SK-N-SH (cell line): ENCODE measurements at regions not wholly inside any gene's neighbourhood (a gene's known extent, or its start where the extent isn't known, plus 50 kb on each side); places are given as distances from the start of the nearest gene placed in this dataset.

Source experiments
- CTCF ChIA-PET: fragments of 300-600, 350-600 bp; formaldehyde crosslinking; extraction: SDS; loops from one replicate; lab custom pipeline; 2021; lab: Yijun Ruan, JAX
- POLR2A ChIA-PET: fragments of 350-600 bp; sonication (Branson Sonifier 250); formaldehyde crosslinking; extraction: SDS; loops from one replicate; lab custom pipeline; 2020; ENCODE audit warnings: antibody characterized with exemption, inconsistent platforms; lab: Yijun Ruan, JAX
- DNase-seq: peaks from one replicate; pipeline ENCODE4 v3.0.0; 2012
- H2AFZ ChIP-seq: fragments of 200-600 bp; sonication (generic); 2 replicates; pipeline ENCODE4 v1.8.1; 2016; ENCODE audit warnings: antibody characterized with exemption, mild to moderate bottlenecking, low read depth
- H3F3A ChIP-seq: fragments of 200-600 bp; sonication (generic); replicated peaks from 2 replicates; pipeline ENCODE3; 2016; ENCODE audit warnings: antibody characterized with exemption, mild to moderate bottlenecking; ENCODE audit not compliant: insufficient read depth
- H3K27ac ChIP-seq, 2 experiments: fragments of 200-500 bp in 1 of 2; fragments of 200-600 bp in 1 of 2; sonication (Bioruptor generic) in 1 of 2; sonication (generic), shearing (Covaris generic) in 1 of 2; 2 replicates each; pipeline versions ENCODE4 v1.5.1 to v1.6.1; 2014 to 2016; ENCODE audit warnings: low read depth in 2 of 2, inconsistent platforms in 1 of 2, low read length in 1 of 2, mild to moderate bottlenecking in 1 of 2, mixed read lengths in 1 of 2
- H3K27me3 ChIP-seq: fragments of 200-600 bp; sonication (generic), shearing (Covaris generic); 2 replicates; pipeline ENCODE4 v1.6.1; 2016; ENCODE audit warnings: mixed run types; ENCODE audit not compliant: insufficient read depth
- H3K36me3 ChIP-seq, 2 experiments: fragments of 200-500 bp in 1 of 2; fragments of 200-600 bp in 1 of 2; sonication (Bioruptor generic) in 1 of 2; sonication (generic) in 1 of 2; replicated peaks in 1 of 2; 2 replicates each; pipeline versions ENCODE3 to v1.5.1; 2014 to 2016; ENCODE audit warnings: low read length in 1 of 2, mild to moderate bottlenecking in 1 of 2; ENCODE audit not compliant: insufficient read depth in 2 of 2, control insufficient read depth in 1 of 2
- H3K4me1 ChIP-seq, 2 experiments: fragments of 200-500 bp in 1 of 2; fragments of 200-600 bp in 1 of 2; sonication (Bioruptor generic) in 1 of 2; sonication (generic), shearing (Covaris generic) in 1 of 2; 2 replicates each; pipeline versions ENCODE4 v1.5.1 to v1.6.1; 2014 to 2016; ENCODE audit warnings: low read depth in 1 of 2, low read length in 1 of 2, mixed run types in 1 of 2; ENCODE audit not compliant: insufficient read depth in 2 of 2, control insufficient read depth in 1 of 2
- H3K4me2 ChIP-seq: fragments of 200-600 bp; sonication (generic), shearing (Covaris generic); 2 replicates; pipeline ENCODE4 v1.6.1; 2017; ENCODE audit warnings: mixed run types
- H3K4me3 ChIP-seq, 2 experiments: fragments of 200-500 bp in 1 of 2; fragments of 200-600 bp in 1 of 2; sonication (Bioruptor generic) in 1 of 2; sonication (generic), shearing (Covaris generic) in 1 of 2; 2 replicates each; pipeline versions ENCODE4 v1.5.1 to v1.8.1; 2014 to 2016; ENCODE audit warnings: low read depth in 2 of 2, inconsistent platforms in 1 of 2, low read length in 1 of 2, mild to moderate bottlenecking in 1 of 2, mixed read lengths in 1 of 2, moderate library complexity in 1 of 2
- H3K79me2 ChIP-seq: fragments of 200-600 bp; sonication (generic); 2 replicates; pipeline ENCODE4 v1.8.1; 2017; ENCODE audit warnings: mild to moderate bottlenecking; ENCODE audit not compliant: insufficient read depth
- H3K9ac ChIP-seq: fragments of 200-600 bp; sonication (generic); 2 replicates; pipeline ENCODE4 v1.6.1; 2017; ENCODE audit warnings: mixed run types
- H3K9me2 ChIP-seq: fragments of 200-600 bp; sonication (generic); 2 replicates; pipeline ENCODE4 v1.6.1; 2017; ENCODE audit warnings: mixed run types
- H3K9me3 ChIP-seq: fragments of 200-600 bp; sonication (generic); 2 replicates; pipeline ENCODE4 v1.6.1; 2017; ENCODE audit warnings: mixed run types, mild to moderate bottlenecking, moderate library complexity
- H4K20me1 ChIP-seq: fragments of 200-600 bp; sonication (generic); 2 replicates; pipeline ENCODE4 v1.6.1; 2017; ENCODE audit warnings: mild to moderate bottlenecking, mixed run types; ENCODE audit not compliant: insufficient read depth
- ELF1 ChIP-seq: IDR thresholded peaks from 2 replicates; pipeline ENCODE4 v1.4.0; 2012
- EP300 ChIP-seq, 2 experiments: IDR thresholded peaks; 2 replicates each; pipeline versions ENCODE4 v1.4.0 to v1.6.1; 2012; ENCODE audit warnings: borderline replicate concordance in 1 of 2, low read depth in 1 of 2, low read length in 1 of 2
- FOSL2 ChIP-seq: IDR thresholded peaks from 2 replicates; pipeline ENCODE4 v1.4.0; 2012; ENCODE audit warnings: low read depth, mild to moderate bottlenecking, moderate library complexity, borderline replicate concordance
- GABPA ChIP-seq: IDR thresholded peaks from 2 replicates; pipeline ENCODE4 v1.4.0; 2012; ENCODE audit warnings: low read depth, mild to moderate bottlenecking
- GATA2 ChIP-seq: sonication (generic); formaldehyde crosslinking; IDR thresholded peaks from 2 replicates; pipeline ENCODE4 v1.5.0; 2020; ENCODE audit warnings: mild to moderate bottlenecking, missing genetic modification reagents
- MEF2A ChIP-seq: IDR thresholded peaks from 2 replicates; pipeline ENCODE4 v1.4.0; 2012; ENCODE audit warnings: low read depth, borderline replicate concordance
- NFIC ChIP-seq: IDR thresholded peaks from 2 replicates; pipeline ENCODE4 v1.4.0; 2012; ENCODE audit warnings: borderline replicate concordance
- NRF1 ChIP-seq: IDR thresholded peaks from 2 replicates; pipeline ENCODE4 v1.6.1; 2012; ENCODE audit warnings: low read depth, mild to moderate bottlenecking, low read length
- REST ChIP-seq: IDR thresholded peaks from 2 replicates; pipeline ENCODE4 v1.6.1; 2012; ENCODE audit warnings: mild to moderate bottlenecking, low read depth, low read length, moderate library complexity
- RFX5 ChIP-seq: IDR thresholded peaks from 2 replicates; pipeline ENCODE4 v1.6.1; 2012; ENCODE audit warnings: mild to moderate bottlenecking, improper control_type of control experiment, low read length
- SIN3A ChIP-seq: IDR thresholded peaks from 2 replicates; pipeline ENCODE4 v1.6.1; 2012; ENCODE audit warnings: low read depth, mild to moderate bottlenecking, low read length, moderate library complexity, borderline replicate concordance
- SMC3 ChIP-seq: IDR thresholded peaks from 2 replicates; pipeline ENCODE4 v1.6.1; 2012; ENCODE audit warnings: low read depth, low read length, improper control_type of control experiment
- TCF12 ChIP-seq: IDR thresholded peaks from 2 replicates; pipeline ENCODE4 v1.4.0; 2012
- USF1 ChIP-seq: IDR thresholded peaks from 2 replicates; pipeline ENCODE4 v1.4.0; 2012; ENCODE audit warnings: low read depth, borderline replicate concordance
- WGBS: methylation state at CpG from one replicate; pipeline ENCODE4 v1.1.6; 2017; ENCODE audit warnings: low lambda C conversion rate; 5-methylcytosine and 5-hydroxymethylcytosine counted together
- TF ChIP-seq, protein P1 (sequence below): IDR thresholded peaks from 2 replicates; pipeline ENCODE4 v1.4.0; 2012; ENCODE audit warnings: low read depth

GRCh38 chr20:12252793-12253192 is 335.1 kb downstream of the BTBD3 start (continued):
- TF ChIP-seq USF1 (no peak), REST (no peak)
- TF ChIP-seq, all 33 proteins: peak for 0

GRCh38 chr20:12255461-12255970 is 337.8 kb downstream of the BTBD3 start:
- Histone ChIP-seq H3K9me3 (no peaks in the 10 kb centered on the region; the same call in 1 of the 2 replicates), H3F3A (no peaks in the 10 kb centered on the region), H3K9me2 (no peaks in the 10 kb centered on the region), H3K27ac (no peak overlapping the region), H2AFZ (no peak overlapping the region), H3K36me3 (no peaks in the 10 kb centered on the region), H3K4me1 (no peaks in the 10 kb centered on the region), H3K9ac (no peak overlapping the region), H4K20me1 (no peaks in the 10 kb centered on the region), H3K27me3 (no peaks in the 10 kb centered on the region), H3K4me2 (no peak overlapping the region), H3K79me2 (no peaks in the 10 kb centered on the region), H3K4me3 (no peak overlapping the region)
- POLR2A ChIA-PET = no interaction called here
- DNase-seq = no peak
- TF ChIP-seq, protein P1, sequence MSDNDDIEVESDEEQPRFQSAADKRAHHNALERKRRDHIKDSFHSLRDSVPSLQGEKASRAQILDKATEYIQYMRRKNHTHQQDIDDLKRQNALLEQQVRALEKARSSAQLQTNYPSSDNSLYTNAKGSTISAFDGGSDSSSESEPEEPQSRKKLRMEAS = no peak
- TF ChIP-seq TCF12 (no peak), FOSL2 (no peak), NRF1 (no peak), SIN3A (no peak), ELF1 (no peak), GATA2 (CRISPR knock-in tag) (no peak), SMC3 (no peak), MEF2A (no peak), GABPA (no peak), NFIC (no peak), REST (no peak), EP300 (IDR thresholded peaks at IDR 0.05; ENCODE audit: borderline replicate concordance in 1 of 2, low read depth in 1 of 2, low read length in 1 of 2) (no peak), RFX5 (no peak)
- WGBS = 16% methylated on average over 3 of the region's 3 CpGs
- CTCF ChIA-PET = interaction anchor here (1.0 to 1.6 kb wide), 2 partner anchors 11 kb away, joined by 4 read pairs; no protein-coding TSS in a partner anchor
